Tibial nerve (tissue), 4 donors: ENCODE measurements at regions not wholly inside any gene's neighbourhood (a gene's known extent, or its start where the extent isn't known, plus 50 kb on each side); places are given as distances from the start of the nearest gene placed in this dataset.

Source experiments
- DNase-seq, 2 donors: peaks; one replicate each; pipeline ENCODE4 v3.0.0-alpha.2; 2019; ENCODE audit warnings: low spot score in 2 of 2
- H3K27ac ChIP-seq, 4 donors: fragments of 200-600 bp; sonication (generic) in 3 of 4; one replicate each; pipeline ENCODE4 v1.5.1; 2017 to 2019; ENCODE audit warnings: mild to moderate bottlenecking in 1 of 4
- H3K27me3 ChIP-seq, 2 donors: fragments of 200-600 bp; sonication (generic) in 1 of 2; one replicate each; pipeline versions ENCODE4 v1.5.1 to v1.6.0; 2017 to 2019
- H3K36me3 ChIP-seq, 3 donors: fragments of 200-600 bp; sonication (generic); one replicate each; pipeline ENCODE4 v1.5.1; 2018 to 2019
- H3K4me1 ChIP-seq, 4 donors: fragments of 200-600 bp; sonication (generic) in 3 of 4; one replicate each; pipeline ENCODE4 v1.5.1; 2017 to 2019
- H3K4me3 ChIP-seq, 4 donors: fragments of 200-600 bp; sonication (generic) in 3 of 4; one replicate each; pipeline ENCODE4 v1.5.1; 2017 to 2019; ENCODE audit warnings: mild to moderate bottlenecking in 1 of 4, moderate library complexity in 1 of 4
- H3K9me3 ChIP-seq, 4 donors: fragments of 200-600 bp; sonication (generic) in 3 of 4; one replicate each; pipeline ENCODE4 v1.5.1; 2017 to 2019
- EP300 ChIP-seq, 2 donors: sonication (generic); formaldehyde crosslinking; IDR thresholded peaks; one replicate each; pipeline ENCODE4 v1.6.1; 2017; ENCODE audit warnings: antibody characterized with exemption in 2 of 2, mild to moderate bottlenecking in 1 of 2
- POLR2A ChIP-seq, 2 donors: fragments of 450-650 bp; IDR thresholded peaks; one replicate each; pipeline ENCODE4 v1.6.1; 2017; ENCODE audit warnings: antibody characterized with exemption in 2 of 2, mild to moderate bottlenecking in 2 of 2, moderate library complexity in 2 of 2
- WGBS, 2 donors: methylation state at CpG; one replicate each; pipeline ENCODE4 v1.1.5; 2018; 5-methylcytosine and 5-hydroxymethylcytosine counted together
- TF ChIP-seq, protein P1 (sequence below), 5 experiments: fragments of 200-600 bp in 3 of 5; fragments of 450-650 bp in 2 of 5; sonication (generic) in 3 of 5; IDR thresholded peaks; one replicate each; pipeline ENCODE4 v1.5.1; 2016 to 2019; ENCODE audit warnings: antibody characterized with exemption in 5 of 5, mild to moderate bottlenecking in 3 of 5, moderate library complexity in 2 of 5

DNA sequence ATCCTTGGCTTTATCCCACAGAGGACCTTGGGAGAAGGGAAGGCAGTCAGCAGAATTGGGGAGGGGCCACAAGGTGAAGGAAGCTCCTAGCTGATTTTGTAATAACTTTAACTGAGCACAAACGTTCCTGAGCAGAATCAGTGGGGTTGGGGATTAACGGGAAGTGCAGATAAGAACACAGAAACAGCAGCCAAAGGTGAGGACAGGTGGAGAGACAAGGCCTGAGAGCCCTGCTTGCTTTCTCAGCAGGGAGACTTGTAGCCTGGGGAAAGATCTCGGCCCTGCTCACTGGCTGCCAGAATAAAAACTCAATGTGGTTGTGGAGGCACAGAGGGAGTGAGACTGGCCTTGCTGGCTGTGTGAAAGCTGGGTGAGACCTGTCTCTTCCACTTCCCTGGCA, 265.2 kb upstream of the FAT3 start:
- TF ChIP-seq, protein P1, sequence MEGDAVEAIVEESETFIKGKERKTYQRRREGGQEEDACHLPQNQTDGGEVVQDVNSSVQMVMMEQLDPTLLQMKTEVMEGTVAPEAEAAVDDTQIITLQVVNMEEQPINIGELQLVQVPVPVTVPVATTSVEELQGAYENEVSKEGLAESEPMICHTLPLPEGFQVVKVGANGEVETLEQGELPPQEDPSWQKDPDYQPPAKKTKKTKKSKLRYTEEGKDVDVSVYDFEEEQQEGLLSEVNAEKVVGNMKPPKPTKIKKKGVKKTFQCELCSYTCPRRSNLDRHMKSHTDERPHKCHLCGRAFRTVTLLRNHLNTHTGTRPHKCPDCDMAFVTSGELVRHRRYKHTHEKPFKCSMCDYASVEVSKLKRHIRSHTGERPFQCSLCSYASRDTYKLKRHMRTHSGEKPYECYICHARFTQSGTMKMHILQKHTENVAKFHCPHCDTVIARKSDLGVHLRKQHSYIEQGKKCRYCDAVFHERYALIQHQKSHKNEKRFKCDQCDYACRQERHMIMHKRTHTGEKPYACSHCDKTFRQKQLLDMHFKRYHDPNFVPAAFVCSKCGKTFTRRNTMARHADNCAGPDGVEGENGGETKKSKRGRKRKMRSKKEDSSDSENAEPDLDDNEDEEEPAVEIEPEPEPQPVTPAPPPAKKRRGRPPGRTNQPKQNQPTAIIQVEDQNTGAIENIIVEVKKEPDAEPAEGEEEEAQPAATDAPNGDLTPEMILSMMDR (IDR thresholded peaks at IDR 0.05), result no peak
- TF ChIP-seq EP300 (IDR thresholded peaks at IDR 0.05) (no peak), POLR2A (IDR thresholded peaks at IDR 0.05) (no peak)
- peaks cover 0 to 41% (median 4%) of the 10 kb centered on the region in 4 donors for H3K9me3 ChIP-seq
- H3K27ac ChIP-seq, result no peak overlapping the region
- H3K4me1 ChIP-seq, result no peaks in the 10 kb centered on the region
- H3K36me3 ChIP-seq, result no peaks in the 10 kb centered on the region
- no peak for DNase-seq
- no peak overlapping the region for H3K4me3 ChIP-seq
- H3K27me3 ChIP-seq, result no peaks in the 10 kb centered on the region
- WGBS, 2 donors, result 78 to 83% methylated on average over 3 of the region's 3 CpGs

DNA sequence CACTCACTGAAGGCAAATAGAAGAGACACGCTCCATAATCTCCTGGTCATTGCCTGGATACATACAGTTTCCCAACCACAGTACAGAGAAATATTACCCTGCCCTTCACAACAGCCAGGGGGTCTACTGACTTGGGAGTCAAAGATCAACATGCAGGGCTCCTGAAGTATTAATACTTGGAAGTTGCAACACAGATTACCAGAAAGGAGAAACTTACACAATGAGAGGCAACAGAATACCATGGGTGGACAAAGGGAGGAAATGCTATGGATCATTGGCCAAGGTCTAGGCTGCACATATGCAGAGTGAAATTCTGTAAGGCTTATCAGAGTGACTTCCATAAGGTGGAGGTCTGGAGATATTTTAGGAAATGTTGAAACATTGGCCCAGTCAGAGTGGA, 267.9 kb upstream of the FAT3 start:
- Histone ChIP-seq H3K9me3 (peaks cover 0 to 41% (median 4%) of the 10 kb centered on the region in 4 donors), H3K4me3 (no peak overlapping the region), H3K27me3 (no peaks in the 10 kb centered on the region), H3K36me3 (no peaks in the 10 kb centered on the region), H3K27ac (no peak overlapping the region), H3K4me1 (no peaks in the 10 kb centered on the region)
- TF ChIP-seq POLR2A (IDR thresholded peaks at IDR 0.05), result no peak
- TF ChIP-seq, protein P1 (IDR thresholded peaks at IDR 0.05), result no peak
- no peak for DNase-seq
- 80 to 85% methylated on average over 1 of the region's 1 CpG for WGBS, 2 donors

DNA sequence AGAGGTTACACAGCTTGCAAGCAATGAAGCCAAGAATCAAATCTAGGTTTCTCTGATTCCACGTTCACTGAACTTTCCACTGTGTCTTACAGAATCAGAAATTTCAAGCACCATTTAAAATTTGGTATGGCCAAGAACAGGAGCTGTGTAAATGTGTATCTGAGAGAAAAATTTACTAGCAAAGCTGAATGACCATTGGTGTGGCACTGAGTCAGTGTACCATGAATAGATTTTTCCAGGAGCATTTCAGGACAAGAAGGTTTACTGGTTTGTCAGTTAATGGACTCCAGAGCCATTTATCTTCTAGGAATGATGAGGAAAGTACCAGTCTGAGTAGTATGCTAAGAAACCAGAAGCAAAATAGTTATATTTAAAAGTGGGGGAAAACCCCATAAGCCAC, 269.4 kb upstream of the FAT3 start:
- H3K27me3 ChIP-seq, result no peaks in the 10 kb centered on the region
- TF ChIP-seq EP300 (IDR thresholded peaks at IDR 0.05) (no peak), POLR2A (IDR thresholded peaks at IDR 0.05) (no peak)
- TF ChIP-seq, protein P1 (IDR thresholded peaks at IDR 0.05), result no peak
- 65 to 82% methylated on average over 1 of the region's 1 CpG for WGBS, 2 donors
- no peak overlapping the region for H3K27ac ChIP-seq
- no peak overlapping the region for H3K4me3 ChIP-seq
- no peaks in the 10 kb centered on the region for H3K36me3 ChIP-seq
- peaks cover 0 to 26% (median 0%) of the 10 kb centered on the region in 4 donors for H3K9me3 ChIP-seq
- no peak for DNase-seq
- no peaks in the 10 kb centered on the region for H3K4me1 ChIP-seq

DNA sequence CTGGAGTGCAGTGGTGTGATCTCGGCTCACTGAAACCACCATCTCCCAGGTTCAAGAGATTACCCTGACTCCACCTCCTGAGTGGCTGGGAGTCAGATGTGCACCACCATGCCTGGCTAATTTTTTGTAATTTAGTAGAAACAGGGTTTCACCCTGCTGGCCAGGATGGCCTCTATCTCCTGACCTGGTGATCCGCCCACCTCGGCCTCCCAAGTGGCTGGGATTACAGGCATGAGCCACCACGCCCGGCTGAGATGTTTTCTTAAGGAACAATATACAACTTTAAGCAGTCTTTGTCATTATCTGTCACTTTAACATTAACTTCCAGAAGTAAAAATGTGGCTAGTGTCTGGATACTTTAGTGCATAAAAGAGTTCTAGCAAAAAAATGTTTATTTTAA, 272.6 kb upstream of the FAT3 start:
- 87 to 94% methylated on average over 5 of the region's 5 CpGs for WGBS, 2 donors
- TF ChIP-seq, protein P1 (IDR thresholded peaks at IDR 0.05), result no peak
- TF ChIP-seq POLR2A (IDR thresholded peaks at IDR 0.05) (no peak), EP300 (IDR thresholded peaks at IDR 0.05) (no peak)
- no peaks in the 10 kb centered on the region for H3K36me3 ChIP-seq

DNA sequence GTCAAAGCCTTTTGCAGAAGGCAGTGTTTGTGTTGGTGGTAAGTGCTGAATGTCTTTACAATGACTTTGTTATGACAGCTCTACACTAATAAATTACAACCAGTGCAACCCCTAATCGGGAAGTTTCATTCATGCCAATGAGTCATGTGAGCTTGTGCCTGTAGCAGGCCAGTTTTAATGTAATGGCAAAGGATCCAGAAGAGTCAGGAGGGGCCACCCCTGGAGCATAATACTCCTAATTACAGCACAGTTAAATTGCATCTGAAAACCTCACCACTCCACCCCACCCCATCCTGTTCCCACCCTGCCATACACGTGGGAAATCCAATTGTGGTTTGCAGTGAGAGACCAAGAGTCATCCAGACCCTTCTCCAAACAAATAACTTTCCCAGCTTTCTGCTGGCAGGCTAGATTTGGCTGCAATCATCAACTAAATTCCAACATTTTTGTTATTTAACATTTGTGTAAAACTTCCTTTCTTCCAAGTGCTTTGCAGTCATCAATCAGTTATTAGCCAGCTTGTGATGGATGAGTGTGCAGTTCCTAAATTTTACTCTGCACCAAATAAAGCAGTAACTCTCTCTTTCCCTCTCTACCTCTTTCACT, 277.3 kb upstream of the FAT3 start:
- TF ChIP-seq POLR2A (IDR thresholded peaks at IDR 0.05), result no peak
- no peak for TF ChIP-seq EP300 (IDR thresholded peaks at IDR 0.05)
- TF ChIP-seq, protein P1 (IDR thresholded peaks at IDR 0.05), result no peak
- Histone ChIP-seq H3K4me1 (peaks cover 0 to 19% (median 2%) of the 10 kb centered on the region in 4 donors), H3K9me3 (no peaks in the 10 kb centered on the region), H3K36me3 (no peaks in the 10 kb centered on the region), H3K4me3 (no peak overlapping the region), H3K27me3 (no peaks in the 10 kb centered on the region), H3K27ac (no peak overlapping the region)
- WGBS, 2 donors, result 0 to 3% methylated on average over 2 of the region's 2 CpGs
- DNase-seq, result peak in 1 of 2 donors; percentile 7

More for the DNA sequence above, 272.6 kb upstream of the FAT3 start:
- Histone ChIP-seq H3K4me1 (peaks cover 0 to 9% (median 2%) of the 10 kb centered on the region in 4 donors), H3K4me3 (no peak overlapping the region), H3K9me3 (peaks cover 0 to 5% (median 0%) of the 10 kb centered on the region in 4 donors), H3K27me3 (no peaks in the 10 kb centered on the region), H3K27ac (no peak overlapping the region)
- no peak for DNase-seq
